Upper lobe of left lung (tissue), 4 donors: ENCODE measurements at regions not wholly inside any gene's neighbourhood (a gene's known extent, or its start where the extent isn't known, plus 50 kb on each side); places are given as distances from the start of the nearest gene placed in this dataset.

Experiments used
- CTCF ChIP-seq, 6 experiments: fragments of 450-650 bp in 4 of 6; fragments of 200-600 bp in 2 of 6; sonication (generic) in 2 of 6; IDR thresholded peaks; one replicate each; pipeline ENCODE4 v1.5.1; 2016 to 2019; ENCODE audit warnings: antibody characterized with exemption in 6 of 6
- POLR2A ChIP-seq, 4 donors: fragments of 450-650 bp; IDR thresholded peaks; one replicate each; pipeline ENCODE4 v1.5.1; 2016 to 2017; ENCODE audit warnings: antibody characterized with exemption in 4 of 4, mild to moderate bottlenecking in 2 of 4

- TF ChIP-seq POLR2A (IDR thresholded peaks at IDR 0.05) (no peak), CTCF (IDR thresholded peaks at IDR 0.05) (no peak)
Measured at GRCh38 chr3:104554425-104554824, 812.3 kb upstream of the ALCAM start.
